Stimulated activated effector memory CD8-positive, alpha-beta T cell treated with anti-CD3 and anti-CD28 coated beads, Interleukin-12 subunit alpha, Interleukin-12 subunit beta, amount 100 ng/mL, for 72 hours (primary cell): ENCODE measurements at regions not wholly inside any gene's neighbourhood (a gene's known extent, or its start where the extent isn't known, plus 50 kb on each side); places are given as distances from the start of the nearest gene placed in this dataset.
A peak's percentile ranks its signal among the peaks of the same experiment; 100 is the strongest.

ENCODE experiments used
- ATAC-seq: fragments of 150-1000 bp; cut with Tn5 transposase; 2 replicates; pipeline ENCODE4 v1.10.0; 2021
- DNase-seq, 2 donors: peaks; one replicate each; pipeline ENCODE4 v3.0.0; 2021 to 2022; ENCODE audit warnings: low spot score in 2 of 2
- H3K27ac Mint-ChIP-seq: one replicate; pipeline ENCODE4 v1.8.0; 2022; ENCODE audit warnings: mild to moderate bottlenecking, mixed read lengths
- H3K36me3 Mint-ChIP-seq: one replicate; pipeline ENCODE4 v1.8.0; 2022; ENCODE audit warnings: mild to moderate bottlenecking, mixed read lengths
- H3K4me1 Mint-ChIP-seq: one replicate; pipeline ENCODE4 v1.8.0; 2022; ENCODE audit warnings: mixed read lengths
- H3K4me3 Mint-ChIP-seq: one replicate; pipeline ENCODE4 v1.8.0; 2022; ENCODE audit warnings: mild to moderate bottlenecking, mixed read lengths
- H3K9me3 Mint-ChIP-seq: one replicate; pipeline ENCODE4 v1.8.0; 2022; ENCODE audit warnings: mixed read lengths

DNA sequence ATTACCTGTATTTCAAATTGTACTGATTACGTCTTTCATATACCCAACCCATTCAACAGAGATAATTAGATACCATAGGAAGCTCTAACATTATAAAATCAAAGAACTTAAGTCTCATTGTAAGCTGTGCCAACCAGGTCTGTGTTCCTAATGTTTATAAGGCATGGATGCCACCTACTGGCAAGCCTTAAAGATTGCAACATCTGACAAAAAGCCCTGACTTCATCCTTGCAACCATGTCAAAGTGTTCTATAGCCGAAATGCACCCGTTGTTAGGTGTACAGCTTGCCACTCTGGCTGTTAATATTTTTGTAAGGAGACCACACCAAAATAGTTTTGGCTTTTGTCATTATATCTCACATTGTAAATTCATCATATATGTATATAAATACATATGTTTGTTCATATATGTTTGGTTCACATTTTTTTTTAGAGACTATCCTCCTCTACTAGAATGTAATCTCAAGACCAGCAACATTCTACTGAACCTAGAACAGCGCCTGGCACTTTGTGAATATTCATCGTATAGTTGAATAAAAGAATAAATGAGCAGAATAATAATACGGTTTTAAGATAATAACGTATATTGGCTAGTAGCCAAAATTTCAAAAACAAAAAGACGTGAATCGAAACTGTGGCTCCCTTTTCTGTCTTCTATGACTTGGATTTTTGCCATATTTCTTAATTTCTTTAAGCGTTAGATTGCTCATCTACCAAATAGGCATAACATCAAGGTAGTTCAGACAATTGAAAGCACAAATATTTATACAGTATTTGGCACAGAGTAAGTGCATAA is 258.1 kb downstream of the TBL1XR1 start:
- ATAC-seq = peak; percentile 72
- DNase-seq = peak; percentile 11 to 57
- Mint-ChIP-seq H3K4me3 (no peak overlapping the region), H3K9me3 (no peaks in the 10 kb centered on the region), H3K36me3 (no peaks in the 10 kb centered on the region), H3K4me1 (no peaks in the 10 kb centered on the region), H3K27ac (no peak overlapping the region)

GRCh38 chr3:176937994-176938393 is 259.3 kb downstream of the TBL1XR1 start:
- no peaks in the 10 kb centered on the region for H3K36me3 Mint-ChIP-seq
- H3K9me3 Mint-ChIP-seq = no peaks in the 10 kb centered on the region
- H3K27ac Mint-ChIP-seq = no peak overlapping the region
- H3K4me3 Mint-ChIP-seq = no peak overlapping the region
- H3K4me1 Mint-ChIP-seq = no peaks in the 10 kb centered on the region
- DNase-seq (no peak), ATAC-seq (no peak)

DNA sequence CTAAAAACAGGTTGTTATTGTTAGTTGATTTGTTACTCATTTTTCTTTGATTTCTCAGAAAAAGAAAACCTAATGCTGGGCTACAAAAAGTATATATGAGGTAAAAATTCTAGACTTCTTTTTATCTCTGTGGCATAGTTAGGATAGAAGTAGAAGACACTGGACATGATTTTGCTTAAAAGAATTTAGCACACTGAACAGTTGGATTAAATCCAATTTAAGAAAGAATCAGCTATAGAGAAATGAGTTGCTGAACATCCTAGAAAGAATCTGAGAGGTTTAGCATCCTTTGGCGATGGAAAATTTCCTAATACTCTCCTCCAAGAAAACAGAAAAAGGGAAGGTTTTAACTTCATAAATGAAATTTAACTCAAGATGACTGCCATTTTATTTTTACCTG is 259.7 kb downstream of the TBL1XR1 start:
- H3K27ac Mint-ChIP-seq = no peak overlapping the region
- no peak for ATAC-seq
- H3K36me3 Mint-ChIP-seq = no peaks in the 10 kb centered on the region
- no peaks in the 10 kb centered on the region for H3K4me1 Mint-ChIP-seq
- DNase-seq = no peak
- no peaks in the 10 kb centered on the region for H3K9me3 Mint-ChIP-seq
- no peak overlapping the region for H3K4me3 Mint-ChIP-seq

DNA sequence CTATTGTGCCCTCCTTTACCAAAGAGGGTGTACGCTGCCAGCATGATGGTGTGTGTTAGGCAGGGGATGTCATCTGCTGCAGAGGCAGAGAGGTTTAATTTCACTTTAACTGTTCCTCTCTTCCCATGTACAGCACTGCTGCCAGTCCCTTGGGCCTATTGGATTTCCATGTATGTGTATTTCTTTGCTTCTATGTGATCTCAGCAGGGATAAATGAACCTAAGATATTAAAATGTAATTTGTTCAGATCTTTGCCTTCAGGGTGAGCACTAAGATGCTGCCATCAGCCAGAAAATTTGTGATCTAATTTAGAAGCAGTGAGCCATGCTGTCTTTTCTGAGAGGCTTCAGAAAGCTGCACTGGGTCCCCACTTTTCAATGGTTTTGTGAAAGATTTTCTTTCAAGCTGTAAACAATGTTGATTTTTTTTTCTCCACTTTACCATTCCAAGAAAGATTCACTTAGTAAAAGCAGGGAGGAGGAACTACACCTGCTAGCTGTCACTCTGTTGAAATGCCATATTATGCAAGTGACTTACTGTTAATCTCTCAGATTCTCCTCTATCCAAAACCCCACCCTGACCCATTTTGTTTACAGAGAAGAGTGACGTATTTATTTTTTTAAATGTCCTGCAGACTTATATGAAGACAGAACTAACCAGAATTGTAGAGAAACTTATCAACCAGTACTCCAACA is 261.9 kb downstream of the TBL1XR1 start:
- no peaks in the 10 kb centered on the region for H3K9me3 Mint-ChIP-seq
- no peaks in the 10 kb centered on the region for H3K36me3 Mint-ChIP-seq
- no peaks in the 10 kb centered on the region for H3K4me1 Mint-ChIP-seq
- DNase-seq (no peak), ATAC-seq (no peak)
- no peak overlapping the region for H3K27ac Mint-ChIP-seq
- H3K4me3 Mint-ChIP-seq = no peak overlapping the region

GRCh38 chr3:176934698-176935097 is 262.6 kb downstream of the TBL1XR1 start:
- no peak for DNase-seq
- ATAC-seq = no peak
- Mint-ChIP-seq H3K4me3 (no peak overlapping the region), H3K27ac (no peak overlapping the region), H3K9me3 (no peaks in the 10 kb centered on the region), H3K36me3 (no peaks in the 10 kb centered on the region), H3K4me1 (no peaks in the 10 kb centered on the region)

DNA sequence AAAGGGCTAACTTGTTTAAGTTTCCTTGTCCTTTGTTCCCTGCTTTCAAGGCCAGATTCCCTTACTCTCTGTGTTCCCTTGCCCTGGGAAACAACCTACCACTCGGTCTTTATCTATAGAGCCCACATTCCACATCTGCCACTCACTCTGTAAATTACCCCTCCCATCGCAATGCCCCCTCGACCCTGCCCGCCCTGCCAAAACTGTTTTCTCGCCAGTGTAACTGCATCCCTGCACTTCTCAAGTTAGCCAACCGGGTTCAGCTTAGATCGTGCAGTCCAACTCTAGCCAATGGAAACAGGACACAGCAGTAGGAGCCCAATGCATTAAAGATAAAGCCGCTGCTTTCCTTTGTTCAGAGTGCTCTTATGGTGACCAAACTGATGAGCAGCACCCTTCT is 263.6 kb downstream of the TBL1XR1 start:
- no peak for DNase-seq
- no peaks in the 10 kb centered on the region for H3K36me3 Mint-ChIP-seq
- no peaks in the 10 kb centered on the region for H3K4me1 Mint-ChIP-seq
- H3K4me3 Mint-ChIP-seq = no peak overlapping the region
- ATAC-seq = no peak
- no peak overlapping the region for H3K27ac Mint-ChIP-seq
- H3K9me3 Mint-ChIP-seq = no peaks in the 10 kb centered on the region

GRCh38 chr3:176932433-176932832 is 264.8 kb downstream of the TBL1XR1 start:
- H3K9me3 Mint-ChIP-seq = no peaks in the 10 kb centered on the region
- no peak overlapping the region for H3K27ac Mint-ChIP-seq
- no peak overlapping the region for H3K4me3 Mint-ChIP-seq
- H3K4me1 Mint-ChIP-seq = peaks cover under 1% of the 10 kb centered on the region
- DNase-seq (no peak), ATAC-seq (no peak)
- no peaks in the 10 kb centered on the region for H3K36me3 Mint-ChIP-seq

- DNase-seq = no peak
- H3K4me3 Mint-ChIP-seq = no peak overlapping the region
- peaks cover 5% of the 10 kb centered on the region for H3K4me1 Mint-ChIP-seq
- no peak overlapping the region for H3K27ac Mint-ChIP-seq
- ATAC-seq = no peak
- H3K36me3 Mint-ChIP-seq = no peaks in the 10 kb centered on the region
- no peaks in the 10 kb centered on the region for H3K9me3 Mint-ChIP-seq
Measured at GRCh38 chr3:176931991-176932390, 265.3 kb downstream of the TBL1XR1 start.

GRCh38 chr3:176930942-176931341 is 266.3 kb downstream of the TBL1XR1 start:
- ATAC-seq = no peak
- Mint-ChIP-seq H3K27ac (no peak overlapping the region), H3K9me3 (no peaks in the 10 kb centered on the region), H3K36me3 (no peaks in the 10 kb centered on the region), H3K4me3 (no peak overlapping the region), H3K4me1 (peaks cover 6% of the 10 kb centered on the region)
- DNase-seq = no peak

DNA sequence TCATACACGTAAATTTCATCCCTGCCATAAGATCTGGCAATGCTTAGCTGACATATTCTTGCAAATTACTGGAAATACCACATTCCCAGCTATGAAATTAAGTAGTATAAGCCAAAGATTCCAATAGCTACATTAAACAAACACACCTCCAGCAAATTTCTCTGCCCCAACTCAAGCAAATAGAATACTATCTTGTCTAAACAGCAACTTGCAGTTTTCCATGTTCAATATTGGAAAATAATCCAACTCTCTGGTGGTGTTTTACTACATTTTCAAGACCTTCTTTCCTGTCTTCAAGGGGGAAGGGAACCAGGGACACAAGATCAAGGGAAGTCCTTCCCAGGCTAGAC is 268.7 kb downstream of the TBL1XR1 start:
- Mint-ChIP-seq H3K4me1 (peaks cover 6% of the 10 kb centered on the region), H3K4me3 (no peak overlapping the region), H3K36me3 (no peaks in the 10 kb centered on the region), H3K9me3 (peaks cover under 1% of the 10 kb centered on the region), H3K27ac (no peak overlapping the region)
- no peak for DNase-seq
- no peak for ATAC-seq

DNA sequence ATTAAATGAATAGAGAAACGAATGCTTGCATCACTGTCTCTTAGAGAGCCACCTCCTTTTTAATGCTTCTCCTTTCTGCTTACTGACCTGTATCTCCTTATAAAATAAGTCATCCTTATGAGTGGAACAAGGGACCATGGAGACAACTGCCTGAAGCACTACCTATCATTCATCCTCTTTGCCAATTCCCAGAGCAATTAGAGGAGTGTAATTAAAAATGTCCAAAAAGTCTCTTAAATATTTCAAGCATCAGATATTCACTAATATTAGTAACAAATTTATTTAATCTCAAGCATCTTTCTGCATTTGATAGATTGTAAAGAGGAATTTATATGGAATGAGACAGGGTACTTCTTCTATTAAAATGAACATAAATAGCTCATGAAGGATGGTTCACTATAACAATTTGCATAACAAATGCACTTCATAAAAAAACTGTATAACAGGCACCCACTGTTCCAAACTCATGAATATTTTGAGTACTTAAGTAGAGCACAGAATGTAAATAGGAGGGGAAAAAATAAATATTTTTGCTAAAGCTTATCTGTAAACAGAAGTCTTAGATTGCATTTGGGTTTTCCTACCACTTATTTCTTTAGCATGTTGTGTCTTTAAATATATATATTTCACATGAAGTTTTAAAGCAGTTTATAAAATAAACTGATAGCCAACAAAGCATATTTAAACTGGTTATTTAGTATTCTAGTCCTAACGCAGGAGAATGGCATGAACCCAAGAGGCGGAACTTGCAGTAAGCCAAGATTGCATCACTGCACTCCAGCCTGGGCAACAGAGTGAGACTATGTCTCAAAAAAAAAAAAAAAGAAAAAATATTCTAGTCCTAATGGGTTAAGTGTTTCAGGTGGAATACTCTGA is 269.3 kb downstream of the TBL1XR1 start:
- no peak overlapping the region for H3K4me3 Mint-ChIP-seq
- peaks cover 6% of the 10 kb centered on the region for H3K4me1 Mint-ChIP-seq
- H3K27ac Mint-ChIP-seq = no peak overlapping the region
- ATAC-seq = no peak
- no peaks in the 10 kb centered on the region for H3K36me3 Mint-ChIP-seq
- H3K9me3 Mint-ChIP-seq = peaks cover 2% of the 10 kb centered on the region
- DNase-seq = no peak

GRCh38 chr3:176927280-176927679 is 270.0 kb downstream of the TBL1XR1 start:
- H3K4me1 Mint-ChIP-seq = peaks cover 6% of the 10 kb centered on the region
- no peak overlapping the region for H3K4me3 Mint-ChIP-seq
- peaks cover 2% of the 10 kb centered on the region for H3K9me3 Mint-ChIP-seq
- no peaks in the 10 kb centered on the region for H3K36me3 Mint-ChIP-seq
- DNase-seq (no peak), ATAC-seq (no peak)
- H3K27ac Mint-ChIP-seq = no peak overlapping the region

DNA sequence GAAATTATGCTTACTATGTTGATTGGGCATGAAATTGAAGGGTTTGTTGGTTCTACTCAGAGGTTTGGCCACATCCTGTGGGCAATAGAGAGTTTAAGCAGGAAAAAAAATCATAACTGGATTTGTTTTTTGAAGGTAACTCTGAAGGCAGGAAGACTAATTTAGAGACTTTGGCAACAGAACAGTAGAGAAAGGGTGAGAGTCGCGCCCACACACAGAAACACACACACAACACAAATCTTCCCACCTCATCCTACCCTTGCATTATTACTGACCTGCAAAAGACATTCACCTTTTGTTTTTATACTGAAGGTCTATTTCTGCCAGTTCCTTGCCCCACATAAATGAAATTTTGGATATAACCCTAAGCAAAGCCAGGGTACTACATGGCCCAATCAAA is 270.6 kb downstream of the TBL1XR1 start:
- no peak overlapping the region for H3K4me3 Mint-ChIP-seq
- H3K36me3 Mint-ChIP-seq = no peaks in the 10 kb centered on the region
- H3K9me3 Mint-ChIP-seq = peaks cover 2% of the 10 kb centered on the region
- no peak overlapping the region for H3K27ac Mint-ChIP-seq
- peaks cover 6% of the 10 kb centered on the region for H3K4me1 Mint-ChIP-seq
- peak; percentile 57 for ATAC-seq
- no peak for DNase-seq

- Mint-ChIP-seq H3K36me3 (no peaks in the 10 kb centered on the region), H3K27ac (no peak overlapping the region), H3K9me3 (peaks cover 2% of the 10 kb centered on the region), H3K4me1 (peaks cover 6% of the 10 kb centered on the region), H3K4me3 (no peak overlapping the region)
- ATAC-seq (no peak), DNase-seq (no peak)
Measured at GRCh38 chr3:176926034-176926433, 271.2 kb downstream of the TBL1XR1 start.

GRCh38 chr3:176920766-176921160 is 276.5 kb downstream of the TBL1XR1 start:
- H3K4me3 Mint-ChIP-seq = no peak overlapping the region
- peaks cover 2% of the 10 kb centered on the region for H3K9me3 Mint-ChIP-seq
- no peaks in the 10 kb centered on the region for H3K36me3 Mint-ChIP-seq
- ATAC-seq (no peak), DNase-seq (no peak)
- no peaks in the 10 kb centered on the region for H3K4me1 Mint-ChIP-seq
- no peak overlapping the region for H3K27ac Mint-ChIP-seq
